Vagina (tissue), 2 donors: ENCODE measurements at regions not wholly inside any gene's neighbourhood (a gene's known extent, or its start where the extent isn't known, plus 50 kb on each side); places are given as distances from the start of the nearest gene placed in this dataset.

Experiments used
- POLR2A ChIP-seq, 2 donors: fragments of 450-650 bp; IDR thresholded peaks; one replicate each; pipeline ENCODE4 v1.6.1; 2017; ENCODE audit warnings: antibody characterized with exemption in 2 of 2, mild to moderate bottlenecking in 2 of 2, moderate library complexity in 2 of 2
- POLR2AphosphoS5 ChIP-seq, 2 donors: sonication (generic); formaldehyde crosslinking; IDR thresholded peaks; one replicate each; pipeline ENCODE4 v1.9.0; 2017; ENCODE audit warnings: antibody characterized with exemption in 2 of 2, mild to moderate bottlenecking in 2 of 2, low read depth in 1 of 2; ENCODE audit not compliant: insufficient read depth in 1 of 2
- TF ChIP-seq, protein P1 (sequence below), 3 experiments: fragments of 450-650 bp in 2 of 3; fragments of 200-600 bp in 1 of 3; sonication (generic) in 1 of 3; IDR thresholded peaks; one replicate each; pipeline ENCODE4 v1.5.1; 2017 to 2019; ENCODE audit warnings: antibody characterized with exemption in 3 of 3, mild to moderate bottlenecking in 2 of 3, moderate library complexity in 2 of 3

DNA sequence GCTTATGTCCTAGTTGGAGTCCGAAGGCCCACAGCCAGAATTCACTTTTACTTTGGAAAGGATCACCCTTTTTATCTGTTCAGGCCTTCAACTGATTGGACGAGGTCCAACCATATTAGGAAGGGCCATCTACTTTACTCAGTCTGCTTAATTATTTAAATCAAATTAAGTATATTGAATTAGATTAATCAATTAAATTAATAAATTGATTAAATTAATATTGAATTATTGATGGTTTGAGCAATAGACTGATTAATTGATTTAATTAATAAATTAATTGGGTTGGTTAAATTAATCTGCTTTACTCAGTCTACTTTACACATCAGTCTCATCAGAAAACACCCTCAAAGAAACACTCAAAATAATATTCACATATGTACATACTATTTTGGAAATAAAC lies 816.9 kb upstream of the POT1 start:
- TF ChIP-seq, protein P1, sequence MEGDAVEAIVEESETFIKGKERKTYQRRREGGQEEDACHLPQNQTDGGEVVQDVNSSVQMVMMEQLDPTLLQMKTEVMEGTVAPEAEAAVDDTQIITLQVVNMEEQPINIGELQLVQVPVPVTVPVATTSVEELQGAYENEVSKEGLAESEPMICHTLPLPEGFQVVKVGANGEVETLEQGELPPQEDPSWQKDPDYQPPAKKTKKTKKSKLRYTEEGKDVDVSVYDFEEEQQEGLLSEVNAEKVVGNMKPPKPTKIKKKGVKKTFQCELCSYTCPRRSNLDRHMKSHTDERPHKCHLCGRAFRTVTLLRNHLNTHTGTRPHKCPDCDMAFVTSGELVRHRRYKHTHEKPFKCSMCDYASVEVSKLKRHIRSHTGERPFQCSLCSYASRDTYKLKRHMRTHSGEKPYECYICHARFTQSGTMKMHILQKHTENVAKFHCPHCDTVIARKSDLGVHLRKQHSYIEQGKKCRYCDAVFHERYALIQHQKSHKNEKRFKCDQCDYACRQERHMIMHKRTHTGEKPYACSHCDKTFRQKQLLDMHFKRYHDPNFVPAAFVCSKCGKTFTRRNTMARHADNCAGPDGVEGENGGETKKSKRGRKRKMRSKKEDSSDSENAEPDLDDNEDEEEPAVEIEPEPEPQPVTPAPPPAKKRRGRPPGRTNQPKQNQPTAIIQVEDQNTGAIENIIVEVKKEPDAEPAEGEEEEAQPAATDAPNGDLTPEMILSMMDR (IDR thresholded peaks at IDR 0.05): no peak
- TF ChIP-seq POLR2A (IDR thresholded peaks at IDR 0.05) (no peak), POLR2AphosphoS5 (IDR thresholded peaks at IDR 0.05; ENCODE audit: insufficient read depth in 1 of 2, low read depth in 1 of 2) (no peak)
